Ishikawa (cell line): ENCODE measurements at regions not wholly inside any gene's neighbourhood (a gene's known extent, or its start where the extent isn't known, plus 50 kb on each side); places are given as distances from the start of the nearest gene placed in this dataset.

ENCODE experiments used
- CEBPB ChIP-seq: IDR thresholded peaks from 2 replicates; pipeline ENCODE4 v1.6.1; 2012
- CREB1 ChIP-seq: IDR thresholded peaks from 2 replicates; pipeline ENCODE4 v1.6.1; 2012; ENCODE audit warnings: low read depth
- MAX ChIP-seq: IDR thresholded peaks from 2 replicates; pipeline ENCODE4 v1.6.1; 2012
- NFIC ChIP-seq: IDR thresholded peaks from 2 replicates; pipeline ENCODE4 v1.6.1; 2012
- RAD21 ChIP-seq: IDR thresholded peaks from 2 replicates; pipeline ENCODE4 v1.6.1; 2012; ENCODE audit warnings: low read depth
- REST ChIP-seq: IDR thresholded peaks from 2 replicates; pipeline ENCODE4 v1.6.1; 2012; ENCODE audit warnings: low read depth, mild to moderate bottlenecking
- TCF12 ChIP-seq: IDR thresholded peaks from 2 replicates; pipeline ENCODE4 v1.6.1; 2012; ENCODE audit warnings: low read depth
- USF1 ChIP-seq: IDR thresholded peaks from 2 replicates; pipeline ENCODE4 v1.6.1; 2012
- YY1 ChIP-seq: IDR thresholded peaks from 2 replicates; pipeline ENCODE4 v1.6.1; 2012; ENCODE audit warnings: low read depth
- ZBTB7A ChIP-seq: IDR thresholded peaks from 2 replicates; pipeline ENCODE4 v1.6.1; 2012; ENCODE audit warnings: low read depth

- TF ChIP-seq ZBTB7A (no peak), REST (no peak), MAX (no peak), YY1 (no peak), USF1 (no peak), CEBPB (no peak), NFIC (no peak), CREB1 (no peak), TCF12 (no peak), RAD21 (no peak)
Observed at GRCh38 chr6:134477991-134478635, 160.2 kb upstream of the SGK1 start.
